Kasumi-1 (cell line): ENCODE measurements at regions not wholly inside any gene's neighbourhood (a gene's known extent, or its start where the extent isn't known, plus 50 kb on each side); places are given as distances from the start of the nearest gene placed in this dataset.
"Not testable (repeated sequence)": the region's sequence is repeated elsewhere in the genome, so short reads cannot be mapped to it uniquely, and the experiment has no call there.

Experiments used
- DNase-seq, 2 experiments: peaks; one replicate each; lab custom pipeline; 2025; lab: John Stamatoyannopoulos, UW

DNA sequence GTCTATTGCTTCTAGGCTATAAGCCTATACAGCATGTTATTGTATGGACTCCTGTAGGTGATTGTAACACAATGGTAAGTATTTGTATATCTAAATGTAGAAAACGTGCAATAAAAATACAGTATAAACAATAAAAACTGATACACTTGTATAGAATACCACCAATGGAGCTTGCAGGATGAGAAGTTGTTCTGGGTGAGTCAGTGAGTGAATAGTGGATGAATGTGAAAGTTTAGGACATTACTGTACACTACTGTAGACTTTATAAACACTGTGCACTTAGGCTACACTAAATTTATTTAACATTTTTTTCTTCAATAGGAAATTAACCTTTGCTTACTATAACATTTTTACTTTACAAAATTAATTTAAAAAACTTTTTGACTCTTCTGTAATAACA is 679.2 kb upstream of the ZNF804A start:
- DNase-seq, result no peak

DNA sequence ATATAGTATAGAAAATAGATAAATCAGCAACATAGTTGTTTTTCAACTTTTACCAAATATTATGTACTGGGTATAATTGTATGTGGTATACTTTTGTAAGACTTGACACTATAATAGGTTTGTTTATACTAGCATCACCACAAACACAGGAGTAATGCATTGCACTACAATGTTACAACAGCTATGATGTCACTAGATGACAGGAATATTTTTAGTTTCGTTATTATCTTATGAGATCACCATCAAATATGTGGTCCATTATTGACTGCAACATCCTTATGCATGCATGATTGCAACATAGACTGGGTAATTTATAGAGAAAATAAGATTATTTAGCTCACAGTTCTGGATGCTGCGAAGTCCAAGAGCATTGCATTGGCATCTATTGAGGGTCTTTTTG is 678.4 kb upstream of the ZNF804A start:
- no peak for DNase-seq

GRCh38 chr2:183925281-183925680 is 673.0 kb upstream of the ZNF804A start:
- DNase-seq, result no peak

GRCh38 chr2:183926433-183926832 is 671.9 kb upstream of the ZNF804A start:
- DNase-seq, result no peak

DNA sequence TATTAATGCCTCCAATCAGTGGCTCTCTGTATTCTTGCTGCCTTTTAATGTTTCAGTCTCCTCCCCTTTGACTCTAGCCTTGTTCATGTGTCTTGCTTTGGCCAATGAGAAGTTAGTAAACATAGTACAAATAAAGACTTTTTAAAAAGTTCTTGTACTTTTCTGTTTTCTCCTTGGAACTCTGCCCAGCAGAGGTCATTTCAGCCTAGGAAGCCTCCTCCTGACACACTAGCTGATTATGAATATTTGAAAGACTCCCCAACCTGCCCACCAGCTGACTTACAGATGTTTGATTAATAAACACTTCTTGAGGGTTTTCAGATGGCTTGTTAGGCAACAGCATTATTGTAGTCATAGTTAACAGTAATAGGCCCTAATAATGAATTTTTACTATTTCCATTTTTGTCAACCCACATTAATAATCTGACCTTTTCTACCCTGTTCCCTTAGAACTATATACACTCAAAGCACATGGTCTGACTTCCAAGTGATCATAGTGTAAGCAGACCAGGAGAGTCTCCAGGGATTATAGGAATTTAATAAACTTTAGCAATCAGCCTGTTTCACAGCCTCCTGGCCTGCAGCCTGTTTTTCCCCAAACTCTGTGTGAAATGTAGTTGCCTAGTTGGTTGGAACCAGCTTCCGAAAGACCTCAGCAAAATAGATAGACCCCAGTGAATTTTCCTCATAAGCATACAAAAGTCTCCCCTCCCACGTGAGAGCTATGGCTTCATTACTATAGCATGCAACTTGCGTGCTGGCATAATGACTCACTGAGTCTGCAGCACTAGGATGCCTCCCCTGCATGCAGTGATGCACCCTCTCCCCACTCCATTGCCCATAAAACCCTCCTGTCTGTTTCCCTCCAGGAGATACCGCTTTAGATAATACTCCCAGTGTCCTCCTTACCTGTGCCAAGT is 670.7 kb upstream of the ZNF804A start:
- DNase-seq, result no peak

- no peak for DNase-seq
These were observed 663.3 kb upstream of the ZNF804A start for GRCh38 chr2:183935005-183935404.

- no peak for DNase-seq
These were observed 661.1 kb upstream of the ZNF804A start for GRCh38 chr2:183937220-183937619.

- DNase-seq, result no peak
These were observed 652.1 kb upstream of the ZNF804A start for GRCh38 chr2:183946193-183946592.

GRCh38 chr2:183948861-183949260 is 649.5 kb upstream of the ZNF804A start:
- no peak for DNase-seq

GRCh38 chr2:183950673-183951072 is 647.7 kb upstream of the ZNF804A start:
- DNase-seq, result no peak

GRCh38 chr2:183951630-183952029 is 646.7 kb upstream of the ZNF804A start:
- DNase-seq, result no peak

GRCh38 chr2:183952741-183953140 is 645.6 kb upstream of the ZNF804A start:
- DNase-seq, result no peak

GRCh38 chr2:183963609-183964008 is 634.7 kb upstream of the ZNF804A start:
- DNase-seq, result no peak

DNA sequence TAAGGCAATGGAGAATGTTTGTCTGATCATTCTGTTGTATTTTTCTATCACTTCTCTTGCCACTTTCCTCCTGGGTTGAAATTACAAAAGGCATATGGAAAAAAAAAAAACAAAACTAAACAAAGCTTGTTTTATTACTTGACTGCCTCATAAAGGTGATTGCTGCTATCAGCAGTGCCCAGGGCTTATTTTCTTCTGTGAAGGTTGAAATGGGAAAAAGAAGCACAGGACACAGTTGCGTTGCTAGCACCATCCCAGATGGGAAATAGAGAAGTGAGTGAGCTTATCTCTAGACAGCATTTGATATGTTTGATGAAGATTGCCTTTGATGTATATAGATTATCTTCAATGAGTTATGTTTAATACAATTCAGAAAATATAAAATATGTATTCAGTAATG is 633.8 kb upstream of the ZNF804A start:
- no peak for DNase-seq

DNA sequence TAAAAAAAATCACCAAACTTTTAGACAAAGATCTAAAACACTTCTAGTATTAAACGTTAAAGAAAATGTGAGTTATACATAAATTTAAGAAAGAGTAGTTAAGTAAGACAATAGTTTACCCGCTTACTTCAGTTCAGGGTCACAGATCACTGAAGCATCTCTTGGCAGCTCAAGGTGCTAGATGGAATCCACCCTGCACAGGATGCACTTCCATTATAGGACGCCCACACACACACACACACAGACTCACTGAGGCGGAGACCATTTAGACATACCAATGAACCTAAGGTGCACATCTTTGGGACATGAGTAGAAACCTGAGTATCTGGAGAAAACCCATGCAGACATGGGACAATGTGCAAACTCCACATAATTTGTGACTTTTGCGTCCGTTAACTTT is 630.6 kb upstream of the ZNF804A start:
- DNase-seq, result no peak

- DNase-seq, result not testable (repeated sequence)
These were observed 622.7 kb upstream of the ZNF804A start for GRCh38 chr2:183975676-183976075.

DNA sequence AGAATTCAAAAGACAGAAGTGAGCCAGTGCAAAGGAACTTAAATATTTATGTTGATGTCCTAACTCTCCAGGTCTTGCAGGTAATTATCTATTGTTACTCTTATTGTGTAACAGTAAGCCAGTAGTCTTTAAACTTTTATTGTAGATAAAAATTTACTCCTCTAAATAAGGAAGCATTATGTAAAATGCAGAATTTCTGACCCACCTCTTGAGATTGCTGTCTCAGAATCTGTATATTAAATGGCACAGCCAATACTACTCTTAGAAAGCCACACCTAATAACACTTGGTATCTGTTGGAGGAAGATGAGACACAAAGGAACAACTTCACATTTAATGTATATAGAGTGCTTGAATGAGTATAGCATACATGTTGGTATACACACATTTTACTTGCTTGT is 613.5 kb upstream of the ZNF804A start:
- no peak for DNase-seq

DNA sequence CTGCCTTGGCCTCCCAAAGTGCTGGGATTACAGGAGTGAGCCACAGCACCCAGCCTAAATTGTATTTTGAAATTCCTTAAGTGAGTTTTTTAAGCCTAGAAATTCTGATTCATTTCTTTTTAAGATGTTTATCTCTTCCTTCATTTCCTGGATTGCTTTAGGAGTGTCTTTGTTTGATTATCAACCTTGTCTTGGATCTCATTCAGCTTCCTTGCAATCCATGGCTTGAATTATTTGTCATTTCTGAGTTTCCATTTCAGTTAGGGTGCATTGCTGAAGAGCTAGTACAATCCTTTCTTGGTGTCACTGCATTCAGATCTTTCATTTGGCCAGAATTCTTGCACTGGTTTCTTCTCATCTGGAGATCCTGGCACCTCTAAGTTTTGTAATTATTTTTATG is 606.4 kb upstream of the ZNF804A start:
- no peak for DNase-seq

GRCh38 chr2:183993052-183993451 is 605.3 kb upstream of the ZNF804A start:
- no peak for DNase-seq

DNA sequence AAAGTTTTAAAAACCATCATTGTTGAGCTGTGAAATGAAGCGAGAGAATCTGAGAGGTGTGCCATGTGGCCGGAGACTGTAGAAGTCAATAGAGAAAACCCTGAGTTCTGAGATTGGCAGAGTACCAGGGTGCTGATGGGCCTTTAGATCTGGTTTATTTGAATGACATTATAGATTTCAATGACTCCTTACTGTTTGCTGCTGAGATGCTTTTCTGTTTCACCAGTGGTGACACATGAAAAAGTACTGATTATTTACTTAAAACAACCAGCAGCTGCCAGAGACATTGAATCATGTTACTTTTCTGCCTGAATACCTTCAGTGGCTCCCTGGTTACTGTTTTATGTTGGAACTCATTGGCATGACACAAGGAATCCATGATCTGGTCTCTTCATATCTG is 602.7 kb upstream of the ZNF804A start:
- no peak for DNase-seq

DNA sequence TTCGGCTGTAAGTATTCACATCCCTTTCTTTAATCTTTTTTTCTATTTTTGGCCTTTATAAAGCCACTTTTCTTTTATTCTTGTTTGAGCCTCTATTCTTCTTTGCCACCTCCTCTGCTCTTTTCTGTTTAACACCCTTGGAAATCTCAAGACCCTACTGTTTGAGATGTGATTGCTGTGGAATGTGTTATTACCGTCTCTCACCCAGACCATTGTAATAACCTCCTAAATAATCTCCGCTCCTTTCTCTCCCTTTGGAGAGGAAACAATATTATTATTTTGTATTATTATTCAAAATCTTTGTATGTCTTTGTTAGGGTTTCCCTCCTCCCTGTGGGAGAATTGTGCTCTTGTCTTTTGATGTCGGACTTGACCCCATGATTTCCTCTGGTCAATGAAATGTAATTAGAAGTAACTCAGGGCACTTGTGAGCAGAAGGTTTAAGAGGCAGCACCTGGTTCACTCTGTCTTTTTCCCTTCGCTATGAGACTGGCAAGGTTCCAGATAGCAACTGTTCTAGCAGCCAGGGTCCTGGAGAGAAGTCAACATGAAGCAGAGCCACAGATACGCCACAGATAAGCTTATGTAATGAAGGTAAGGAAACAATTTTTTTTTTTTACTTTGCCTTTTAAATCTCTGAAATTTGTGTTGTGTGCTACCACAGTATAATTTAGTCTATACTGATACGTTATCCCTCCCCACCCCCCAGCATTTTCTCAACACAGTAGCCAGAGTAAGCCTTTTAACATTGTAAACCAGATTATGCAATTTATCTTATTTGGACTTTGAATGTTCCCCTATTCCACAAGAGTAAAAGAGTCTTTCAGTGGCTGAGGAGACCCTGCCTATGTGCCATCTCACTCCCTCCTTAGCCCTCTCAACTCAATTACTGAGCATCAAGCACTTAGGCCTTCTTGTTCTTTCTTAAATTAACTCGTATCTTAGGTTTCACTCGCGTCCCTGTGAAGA is 601.2 kb upstream of the ZNF804A start:
- no peak for DNase-seq

GRCh38 chr2:183998041-183998796 is 600.1 kb upstream of the ZNF804A start:
- DNase-seq, result no peak
